ENCODE measurements at regions not wholly inside any gene's neighbourhood (a gene's known extent, or its start where the extent isn't known, plus 50 kb on each side); places are given as distances from the start of the nearest gene placed in this dataset.

DNA sequence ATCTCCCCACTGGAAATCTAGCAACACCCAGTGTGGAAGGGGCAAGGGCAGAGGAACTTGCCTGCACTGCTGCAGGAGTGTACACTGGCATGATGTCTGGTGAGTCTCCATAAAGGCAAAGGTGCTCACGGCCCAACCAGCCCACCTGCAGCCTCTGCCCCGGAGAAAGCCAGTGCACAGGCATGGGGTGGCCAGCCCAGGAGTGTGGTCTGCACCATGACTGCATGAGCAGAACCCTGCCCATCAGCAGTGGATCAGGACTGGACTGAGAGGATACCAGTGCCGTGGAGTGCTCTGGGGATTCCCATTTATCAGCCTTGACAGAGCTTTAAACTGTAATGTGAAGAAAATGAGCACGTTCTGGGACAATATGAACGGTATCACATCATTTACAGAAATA is 342.6 kb upstream of the HS6ST1 start:
- ATAC-seq, result no peak
- intact Hi-C loops (cut with DNase I), result no loop called here
- no peak for DNase-seq
- Histone ChIP-seq H3K4me1 (no peaks in the 10 kb centered on the region), H3K4me3 (no peak overlapping the region), H3K27me3 (no peaks in the 10 kb centered on the region), H3K27ac (no peak overlapping the region), H3K9me3 (no peaks in the 10 kb centered on the region), H3K36me3 (no peaks in the 10 kb centered on the region)
- TF ChIP-seq, protein P1, sequence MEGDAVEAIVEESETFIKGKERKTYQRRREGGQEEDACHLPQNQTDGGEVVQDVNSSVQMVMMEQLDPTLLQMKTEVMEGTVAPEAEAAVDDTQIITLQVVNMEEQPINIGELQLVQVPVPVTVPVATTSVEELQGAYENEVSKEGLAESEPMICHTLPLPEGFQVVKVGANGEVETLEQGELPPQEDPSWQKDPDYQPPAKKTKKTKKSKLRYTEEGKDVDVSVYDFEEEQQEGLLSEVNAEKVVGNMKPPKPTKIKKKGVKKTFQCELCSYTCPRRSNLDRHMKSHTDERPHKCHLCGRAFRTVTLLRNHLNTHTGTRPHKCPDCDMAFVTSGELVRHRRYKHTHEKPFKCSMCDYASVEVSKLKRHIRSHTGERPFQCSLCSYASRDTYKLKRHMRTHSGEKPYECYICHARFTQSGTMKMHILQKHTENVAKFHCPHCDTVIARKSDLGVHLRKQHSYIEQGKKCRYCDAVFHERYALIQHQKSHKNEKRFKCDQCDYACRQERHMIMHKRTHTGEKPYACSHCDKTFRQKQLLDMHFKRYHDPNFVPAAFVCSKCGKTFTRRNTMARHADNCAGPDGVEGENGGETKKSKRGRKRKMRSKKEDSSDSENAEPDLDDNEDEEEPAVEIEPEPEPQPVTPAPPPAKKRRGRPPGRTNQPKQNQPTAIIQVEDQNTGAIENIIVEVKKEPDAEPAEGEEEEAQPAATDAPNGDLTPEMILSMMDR (IDR thresholded peaks at IDR 0.05), result no peak
- no peak for TF ChIP-seq POLR2A (IDR thresholded peaks at IDR 0.05)
- WGBS (ENCODE audit: insufficient coverage, low coverage, low lambda C conversion rate, missing lambda C conversion rate), result 82% methylated on average over 2 of the region's 5 CpGs

DNA sequence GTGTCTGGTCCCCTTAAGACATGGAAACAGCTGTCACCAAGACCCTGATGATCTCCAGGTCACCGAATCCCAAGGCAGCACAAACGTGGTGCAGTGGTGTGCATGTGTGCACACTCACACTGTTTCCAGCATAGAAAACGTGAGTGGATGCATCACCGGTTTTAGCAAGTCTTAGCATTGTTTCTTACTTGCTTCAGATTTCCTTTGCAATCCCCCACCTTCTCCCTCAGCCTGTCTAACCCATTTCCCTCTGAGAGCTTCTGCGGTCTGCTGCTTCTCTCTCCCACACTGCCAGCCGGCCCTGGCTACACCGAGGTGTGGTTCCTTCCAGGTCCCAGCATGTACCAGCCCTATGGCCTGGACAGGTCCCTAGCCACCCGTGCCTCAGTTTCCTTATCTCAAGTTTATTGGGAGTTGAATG is 343.4 kb upstream of the HS6ST1 start:
- no peaks in the 10 kb centered on the region for H3K27me3 ChIP-seq
- DNase-seq (no peak), ATAC-seq (no peak)
- intact Hi-C loops (cut with DNase I), result no loop called here
- H3K4me3 ChIP-seq, result no peak overlapping the region
- H3K27ac ChIP-seq, result no peak overlapping the region
- 34% methylated on average over 8 of the region's 8 CpGs for WGBS (ENCODE audit: insufficient coverage, low coverage, low lambda C conversion rate, missing lambda C conversion rate)
- H3K36me3 ChIP-seq, result no peaks in the 10 kb centered on the region
- H3K9me3 ChIP-seq, result no peaks in the 10 kb centered on the region
- no peak for TF ChIP-seq POLR2A (IDR thresholded peaks at IDR 0.05)
- TF ChIP-seq, protein P1 (IDR thresholded peaks at IDR 0.05), result no peak
- H3K4me1 ChIP-seq, result no peaks in the 10 kb centered on the region

DNA sequence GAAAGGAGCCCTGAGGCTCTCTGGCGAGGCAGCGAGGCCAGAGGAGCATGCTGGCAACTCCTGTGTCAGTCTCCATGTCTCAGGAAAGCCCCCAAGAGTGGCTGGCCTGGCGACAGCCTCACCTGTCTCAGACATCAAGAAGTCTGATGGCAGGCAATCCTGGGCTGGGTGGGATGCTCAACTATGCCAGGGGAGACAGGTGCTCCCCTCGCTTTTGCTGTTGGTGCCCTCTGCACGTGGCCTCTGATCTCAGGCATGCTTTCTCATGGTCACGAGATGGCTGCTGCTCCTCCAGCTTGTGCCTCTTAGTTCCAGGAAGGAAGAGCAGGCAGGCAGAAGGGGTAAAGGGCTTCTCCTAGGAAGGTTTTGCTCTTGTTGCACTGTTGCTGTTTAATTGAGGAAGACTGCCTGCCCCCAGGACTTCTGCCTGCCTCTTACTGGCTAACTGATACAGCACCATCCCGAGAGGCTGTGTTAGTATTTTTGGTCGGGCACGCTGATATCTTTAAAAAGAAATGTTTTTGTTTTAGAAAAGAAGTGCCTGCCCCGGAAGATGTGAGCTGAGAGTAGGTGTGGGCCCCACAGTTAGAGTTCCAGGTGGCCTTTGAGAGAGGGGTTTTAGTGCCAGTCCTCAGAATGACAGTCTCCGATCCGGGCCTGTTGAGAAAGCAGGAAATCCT is 344.8 kb upstream of the HS6ST1 start:
- no peaks in the 10 kb centered on the region for H3K27me3 ChIP-seq
- WGBS (ENCODE audit: insufficient coverage, low coverage, low lambda C conversion rate, missing lambda C conversion rate), result 80% methylated on average over 6 of the region's 12 CpGs
- no peaks in the 10 kb centered on the region for H3K9me3 ChIP-seq
- no peaks in the 10 kb centered on the region for H3K36me3 ChIP-seq
- no peak overlapping the region for H3K27ac ChIP-seq
- no peaks in the 10 kb centered on the region for H3K4me1 ChIP-seq
- no peak for DNase-seq
- no peak for TF ChIP-seq POLR2A (IDR thresholded peaks at IDR 0.05)
- TF ChIP-seq, protein P1 (IDR thresholded peaks at IDR 0.05), result no peak
- no peak for ATAC-seq
- intact Hi-C loops (cut with DNase I), result no loop called here
- no peak overlapping the region for H3K4me3 ChIP-seq

DNA sequence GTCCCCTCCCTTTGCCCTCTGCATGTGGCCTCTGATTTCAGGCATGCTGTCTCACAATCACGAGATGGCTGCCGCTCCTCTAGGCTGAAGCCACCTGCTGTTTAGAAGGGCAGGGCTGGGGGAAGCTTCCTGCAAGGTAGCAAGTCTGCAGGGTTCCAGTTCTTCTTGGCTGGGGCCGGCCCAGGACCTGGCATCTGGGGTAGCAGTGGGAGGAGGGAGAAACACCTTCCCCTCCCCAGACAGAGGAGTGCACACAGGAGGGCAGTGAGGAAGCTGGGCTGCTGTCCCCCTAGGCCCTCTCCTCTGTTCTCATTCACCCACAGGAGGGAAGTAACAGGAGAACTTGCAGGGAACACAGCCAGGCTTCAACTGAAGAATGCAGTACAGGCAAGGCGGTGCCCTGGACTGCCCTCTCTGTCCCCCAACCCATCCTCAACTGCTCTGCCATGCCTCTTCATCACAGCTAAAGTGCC is 345.9 kb upstream of the HS6ST1 start:
- TF ChIP-seq POLR2A (IDR thresholded peaks at IDR 0.05), result no peak
- TF ChIP-seq, protein P1 (IDR thresholded peaks at IDR 0.05), result no peak
- Histone ChIP-seq H3K27me3 (no peaks in the 10 kb centered on the region), H3K4me1 (no peaks in the 10 kb centered on the region), H3K27ac (no peak overlapping the region), H3K9me3 (no peaks in the 10 kb centered on the region), H3K36me3 (no peaks in the 10 kb centered on the region), H3K4me3 (no peak overlapping the region)
- no peak for DNase-seq
- ATAC-seq, result no peak
- 71% methylated on average over 3 of the region's 4 CpGs for WGBS (ENCODE audit: insufficient coverage, low coverage, low lambda C conversion rate, missing lambda C conversion rate)
- intact Hi-C loops (cut with DNase I), result no loop called here

Measured in right lobe of liver (tissue), 6 donors.